HEK293 (cell line): ENCODE measurements at regions not wholly inside any gene's neighbourhood (a gene's known extent, or its start where the extent isn't known, plus 50 kb on each side); places are given as distances from the start of the nearest gene placed in this dataset.

Source experiments
- CTCF ChIA-PET: fragments of 350-600 bp; formaldehyde crosslinking; extraction: SDS; loops from one replicate; lab custom pipeline; 2021; ENCODE audit warnings: antibody characterized with exemption; lab: Yijun Ruan, JAX
- POLR2A ChIA-PET: fragments of 300-600 bp; formaldehyde crosslinking; extraction: SDS; loops from one replicate; lab custom pipeline; 2020; ENCODE audit warnings: antibody characterized with exemption, inconsistent platforms; lab: Yijun Ruan, JAX
- H3K27ac ChIP-seq: fragments of 200-500 bp; sonication (Bioruptor generic); 2 replicates; pipeline ENCODE4 v1.5.1; 2014; ENCODE audit warnings: low read depth, low read length, control low read depth, inconsistent platforms; ENCODE audit errors: extremely low read depth
- H3K36me3 ChIP-seq, 2 experiments: fragments of 200-500 bp in 1 of 2; sonication (Bioruptor generic) in 1 of 2; 1 replicate in 1 of 2; 2 replicates in 1 of 2; pipeline ENCODE4 v1.5.1; 2014 to 2017; ENCODE audit warnings: inconsistent platforms in 2 of 2, low read length in 2 of 2; ENCODE audit not compliant: control insufficient read depth in 2 of 2, insufficient read depth in 1 of 2
- H3K4me1 ChIP-seq: fragments of 200-500 bp; sonication (Bioruptor generic); 2 replicates; pipeline ENCODE4 v1.5.1; 2014; ENCODE audit warnings: mild to moderate bottlenecking, low read length, inconsistent platforms; ENCODE audit not compliant: control insufficient read depth, insufficient read depth
- H3K4me3 ChIP-seq: 2 replicates; pipeline ENCODE4 v1.5.1; 2011; ENCODE audit warnings: low read depth, mild to moderate bottlenecking, control low read depth, low read length, moderate library complexity
- H3K9me3 ChIP-seq: fragments of 200-500 bp; sonication (Bioruptor generic); 2 replicates; pipeline ENCODE4 v1.5.1; 2014; ENCODE audit warnings: low read depth, low read length, inconsistent platforms; ENCODE audit not compliant: control insufficient read depth, insufficient read depth
- GLI2 ChIP-seq: fragments of 450-650 bp; formaldehyde crosslinking; IDR thresholded peaks from 2 replicates; pipeline ENCODE4; 2017; ENCODE audit warnings: missing biosample characterization, missing genetic modification characterization, low read depth, borderline replicate concordance
- KLF10 ChIP-seq: fragments of 450-650 bp; IDR thresholded peaks from 2 replicates; pipeline ENCODE4 v1.5.1; 2018; ENCODE audit warnings: missing biosample characterization, mild to moderate bottlenecking, missing genetic modification characterization
- SALL2 ChIP-seq: fragments of 450-650 bp; formaldehyde crosslinking; IDR thresholded peaks from 2 replicates; pipeline ENCODE4 v1.5.0; 2017; ENCODE audit warnings: missing biosample characterization, mild to moderate bottlenecking, missing genetic modification characterization, borderline replicate concordance
- ZBTB48 ChIP-seq: fragments of 450-650 bp; formaldehyde crosslinking; IDR thresholded peaks from 2 replicates; pipeline ENCODE4 v1.5.1; 2016; ENCODE audit warnings: missing biosample characterization, missing genetic modification characterization
- ZBTB49 ChIP-seq: fragments of 450-650 bp; formaldehyde crosslinking; IDR thresholded peaks from 2 replicates; pipeline ENCODE4 v1.5.1; 2016; ENCODE audit warnings: missing biosample characterization, missing genetic modification characterization, low read depth
- ZFHX2 ChIP-seq: fragments of 450-650 bp; formaldehyde crosslinking; conservative IDR thresholded peaks from 2 replicates; pipeline ENCODE4 v1.5.1; 2016; ENCODE audit warnings: missing biosample characterization, missing genetic modification characterization
- ZNF16 ChIP-seq: fragments of 450-650 bp; formaldehyde crosslinking; IDR thresholded peaks from 2 replicates; pipeline ENCODE4 v1.5.1; 2016; ENCODE audit warnings: low read depth, missing biosample characterization, missing genetic modification characterization
- ZNF169 ChIP-seq: fragments of 450-650 bp; formaldehyde crosslinking; IDR thresholded peaks from 2 replicates; pipeline ENCODE4 v1.5.1; 2016; ENCODE audit warnings: missing biosample characterization, missing genetic modification characterization
- ZNF19 ChIP-seq: fragments of 450-650 bp; formaldehyde crosslinking; IDR thresholded peaks from 2 replicates; pipeline ENCODE4; 2016; ENCODE audit warnings: missing biosample characterization, missing genetic modification characterization, low read depth
- ZNF248 ChIP-seq: fragments of 450-650 bp; formaldehyde crosslinking; IDR thresholded peaks from 2 replicates; pipeline ENCODE4 v1.5.1; 2017; ENCODE audit warnings: missing biosample characterization, missing genetic modification characterization
- ZNF354C ChIP-seq: fragments of 450-650 bp; formaldehyde crosslinking; IDR thresholded peaks from 2 replicates; pipeline ENCODE4 v1.5.1; 2016; ENCODE audit warnings: missing biosample characterization, missing genetic modification characterization, low read depth, borderline replicate concordance
- ZNF585B ChIP-seq: fragments of 450-650 bp; formaldehyde crosslinking; IDR thresholded peaks from 2 replicates; pipeline ENCODE4 v1.5.1; 2016; ENCODE audit warnings: missing biosample characterization, missing genetic modification characterization
- ZNF596 ChIP-seq: fragments of 450-650 bp; IDR thresholded peaks from 2 replicates; pipeline ENCODE4 v1.5.0; 2018; ENCODE audit warnings: missing biosample characterization, mild to moderate bottlenecking, missing genetic modification characterization, moderate library complexity
- ZNF654 ChIP-seq: fragments of 450-650 bp; formaldehyde crosslinking; IDR thresholded peaks from 2 replicates; pipeline ENCODE4 v1.5.1; 2016; ENCODE audit warnings: low read depth, missing biosample characterization, missing genetic modification characterization
- ZSCAN30 ChIP-seq: fragments of 450-650 bp; IDR thresholded peaks from 2 replicates; pipeline ENCODE4 v1.5.1; 2018; ENCODE audit warnings: missing biosample characterization, mild to moderate bottlenecking, missing genetic modification characterization, moderate library complexity
- ZSCAN4 ChIP-seq: fragments of 450-650 bp; formaldehyde crosslinking; IDR thresholded peaks from 2 replicates; pipeline ENCODE4 v1.5.1; 2017; ENCODE audit warnings: missing biosample characterization, missing genetic modification characterization

- H3K27ac ChIP-seq: no peak overlapping the region
- POLR2A ChIA-PET: no interaction called here
- CTCF ChIA-PET: no interaction called here
These were observed 61.8 kb upstream of the SFRP2 start for GRCh38 chr4:153850533-153851280.

GRCh38 chr4:153844144-153844543 lies 55.3 kb upstream of the SFRP2 start:
- CTCF ChIA-PET: interaction anchor here (0.7 kb wide), 1 partner anchor 13 kb away, joined by 3 read pairs; no protein-coding TSS in a partner anchor
- POLR2A ChIA-PET: no interaction called here
- no peaks in the 10 kb centered on the region for H3K4me1 ChIP-seq
- no peaks in the 10 kb centered on the region for H3K36me3 ChIP-seq
- no peak overlapping the region for H3K27ac ChIP-seq
- TF ChIP-seq ZNF16 (tag by site-specific recombination): no peak
- TF ChIP-seq SALL2 (tag by site-specific recombination): no peak
- no peak for TF ChIP-seq KLF10 (tag by site-specific recombination)
- no peak for TF ChIP-seq ZBTB48 (tag by site-specific recombination)
- no peak for TF ChIP-seq ZNF248 (tag by site-specific recombination)
- no peak for TF ChIP-seq ZNF585B (tag by site-specific recombination)
- TF ChIP-seq ZNF19 (tag by site-specific recombination): no peak
- no peak for TF ChIP-seq ZSCAN30
- TF ChIP-seq ZNF596 (tag by site-specific recombination): no peak
- no peak for TF ChIP-seq ZNF169 (tag by site-specific recombination)
- TF ChIP-seq GLI2 (tag by site-specific recombination): no peak
- TF ChIP-seq ZBTB49 (tag by site-specific recombination): no peak
- TF ChIP-seq ZSCAN4 (tag by site-specific recombination): no peak
- TF ChIP-seq ZNF654 (tag by site-specific recombination): no peak
- no peak overlapping the region for H3K4me3 ChIP-seq
- H3K9me3 ChIP-seq: no peaks in the 10 kb centered on the region

More at GRCh38 chr4:153850533-153851280, 61.8 kb upstream of the SFRP2 start:
- no peaks in the 10 kb centered on the region for H3K9me3 ChIP-seq
- no peaks in the 10 kb centered on the region for H3K36me3 ChIP-seq
- H3K4me3 ChIP-seq: no peak overlapping the region
- TF ChIP-seq ZFHX2 (tag by site-specific recombination): 0 out of 2 replicates have a peak, but pooled peaks have one; percentile 33
- no peak for TF ChIP-seq ZNF354C
- no peaks in the 10 kb centered on the region for H3K4me1 ChIP-seq
